IMR-90 (cell line): ENCODE measurements at regions not wholly inside any gene's neighbourhood (a gene's known extent, or its start where the extent isn't known, plus 50 kb on each side); places are given as distances from the start of the nearest gene placed in this dataset.

ENCODE experiments used
- ATAC-seq: fragments of 200-7000 bp; cut with Tn5 transposase; 2 replicates; pipeline ENCODE4 v1.9.1; 2020; ENCODE audit warnings: low read depth, mild to moderate bottlenecking, moderate library complexity
- BruUV-seq: library from RNA; stranded (reverse); fragments of 400-500 nt; replicated peaks from 2 replicates; lab custom pipeline; 2021; lab: Mats Ljungman, UMichigan
- CTCF ChIA-PET: fragments of 300-600 bp; formaldehyde crosslinking; extraction: SDS; loops from one replicate; lab custom pipeline; 2021; ENCODE audit warnings: antibody characterized with exemption; lab: Yijun Ruan, JAX
- POLR2A ChIA-PET: fragments of 300-600 bp; sonication (Branson Sonifier 250); formaldehyde crosslinking; loops from one replicate; lab custom pipeline; 2022; ENCODE audit warnings: antibody characterized with exemption; ENCODE audit not compliant: unreplicated experiment; lab: Charles Lee
- DNase-seq: peaks from one replicate; pipeline ENCODE4 v3.0.0; 2013
- H2AFZ ChIP-seq: replicated peaks from 2 replicates; pipeline ENCODE3; 2013; ENCODE audit warnings: low read length, mild to moderate bottlenecking; ENCODE audit not compliant: poor library complexity
- H2AK5ac ChIP-seq: 2 replicates; pipeline ENCODE4 v1.6.1; 2013; ENCODE audit warnings: low read depth, low read length, inconsistent platforms
- H2AK9ac ChIP-seq: replicated peaks from 2 replicates; pipeline ENCODE3; 2013; ENCODE audit warnings: mild to moderate bottlenecking, low read depth, low read length, moderate library complexity; ENCODE audit not compliant: poor library complexity
- H2BK120ac ChIP-seq: 2 replicates; pipeline ENCODE4 v1.6.1; 2013; ENCODE audit warnings: low read depth, low read length, inconsistent platforms
- H2BK15ac ChIP-seq: 3 replicates; pipeline ENCODE4 v1.6.1; 2013; ENCODE audit warnings: low read depth, low read length, inconsistent platforms
- H2BK20ac ChIP-seq: 2 replicates; pipeline ENCODE4 v1.6.1; 2013; ENCODE audit warnings: low read depth, mild to moderate bottlenecking, inconsistent platforms, low read length, moderate library complexity
- H2BK5ac ChIP-seq: 2 replicates; pipeline ENCODE4 v1.6.1; 2013; ENCODE audit warnings: mild to moderate bottlenecking, low read depth, low read length, inconsistent platforms; ENCODE audit not compliant: poor library complexity, severe bottlenecking
- H3K14ac ChIP-seq: replicated peaks from 2 replicates; pipeline ENCODE4 v1.6.1; 2013; ENCODE audit warnings: low read depth, low read length, inconsistent platforms
- H3K18ac ChIP-seq: 2 replicates; pipeline ENCODE4 v1.6.1; 2013; ENCODE audit warnings: low read depth, low read length, control low read depth
- H3K23ac ChIP-seq: 2 replicates; pipeline ENCODE4 v1.6.1; 2013; ENCODE audit warnings: low read depth, low read length, inconsistent platforms
- H3K27ac ChIP-seq: 2 replicates; pipeline ENCODE4 v1.5.1; 2013; ENCODE audit warnings: mild to moderate bottlenecking, control low read depth, low read length; ENCODE audit not compliant: insufficient read depth
- H3K27me3 ChIP-seq: 2 replicates; pipeline ENCODE4 v1.6.1; 2013; ENCODE audit warnings: low read length; ENCODE audit not compliant: control insufficient read depth, insufficient read depth
- H3K36me3 ChIP-seq: 2 replicates; pipeline ENCODE4 v1.6.1; 2013; ENCODE audit warnings: low read length, mixed read lengths; ENCODE audit not compliant: control insufficient read depth, insufficient read depth
- H3K4ac ChIP-seq: 2 replicates; pipeline ENCODE4 v1.6.1; 2013; ENCODE audit warnings: low read depth, low read length, inconsistent platforms
- H3K4me1 ChIP-seq: 2 replicates; pipeline ENCODE4 v1.6.1; 2013; ENCODE audit warnings: low read length, mixed read lengths; ENCODE audit not compliant: control insufficient read depth, insufficient read depth
- H3K4me2 ChIP-seq: 2 replicates; pipeline ENCODE4 v1.6.1; 2013; ENCODE audit warnings: low read depth, mild to moderate bottlenecking, control low read depth, low read length, moderate library complexity
- H3K4me3 ChIP-seq: 2 replicates; pipeline ENCODE4 v1.5.1; 2013; ENCODE audit warnings: low read depth, mild to moderate bottlenecking, control low read depth, low read length, moderate library complexity; ENCODE audit not compliant: insufficient read depth
- H3K56ac ChIP-seq: 2 replicates; pipeline ENCODE4 v1.6.1; 2013; ENCODE audit warnings: low read length, inconsistent platforms; ENCODE audit not compliant: insufficient read depth; ENCODE audit errors: extremely low read depth
- H3K79me1 ChIP-seq, 2 experiments: 2 replicates each; pipeline ENCODE4 v1.6.1; 2013; ENCODE audit warnings: low read length in 2 of 2, inconsistent platforms in 1 of 2, low read depth in 1 of 2
- H3K9ac ChIP-seq: 2 replicates; pipeline ENCODE4 v1.6.1; 2013; ENCODE audit warnings: low read depth, low read length, control low read depth
- H3K9me1 ChIP-seq: 2 replicates; pipeline ENCODE4 v1.6.1; 2013; ENCODE audit warnings: low read length, inconsistent platforms; ENCODE audit not compliant: insufficient read depth
- H3K9me3 ChIP-seq: 2 replicates; pipeline ENCODE4 v1.6.1; 2013; ENCODE audit warnings: low read length; ENCODE audit not compliant: control insufficient read depth, insufficient read depth
- H4K20me1 ChIP-seq: 2 replicates; pipeline ENCODE4 v1.6.1; 2013; ENCODE audit warnings: low read length, inconsistent platforms; ENCODE audit not compliant: insufficient read depth
- H4K5ac ChIP-seq: 2 replicates; pipeline ENCODE4 v1.6.1; 2013; ENCODE audit warnings: mild to moderate bottlenecking, low read depth, low read length, control low read depth
- H4K8ac ChIP-seq, 2 experiments: 2 replicates each; pipeline ENCODE4 v1.6.1; 2013; ENCODE audit warnings: low read depth in 2 of 2, low read length in 2 of 2, control low read depth in 1 of 2, inconsistent platforms in 1 of 2
- H4K91ac ChIP-seq: 2 replicates; pipeline ENCODE4 v1.6.1; 2013; ENCODE audit warnings: low read depth, low read length, inconsistent platforms; ENCODE audit not compliant: insufficient read depth
- BHLHE40 ChIP-seq: fragments of 150-350 bp; IDR thresholded peaks from 2 replicates; pipeline ENCODE4 v1.6.1; 2016; ENCODE audit warnings: mild to moderate bottlenecking, low read depth, low read length
- CEBPB ChIP-seq: IDR thresholded peaks from 2 replicates; pipeline ENCODE4 v1.6.1; 2012; ENCODE audit warnings: low read depth, low read length, improper control_type of control experiment
- CHD1 ChIP-seq: IDR thresholded peaks from 2 replicates; pipeline ENCODE4 v1.6.1; 2012; ENCODE audit warnings: low read depth, low read length, improper control_type of control experiment
- CTCF ChIP-seq: conservative IDR thresholded peaks from 2 replicates; pipeline ENCODE4 v1.5.1; 2012; ENCODE audit warnings: mild to moderate bottlenecking, low read depth, low read length, improper control_type of control experiment
- ELK1 ChIP-seq: fragments of 150-350 bp; IDR thresholded peaks from 2 replicates; pipeline ENCODE4 v1.6.1; 2016; ENCODE audit warnings: low read depth, mild to moderate bottlenecking, low read length, moderate library complexity, borderline replicate concordance
- FOS ChIP-seq: fragments of 150-350 bp; IDR thresholded peaks from 2 replicates; pipeline ENCODE4 v1.6.1; 2016; ENCODE audit warnings: low read depth, low read length
- MAFK ChIP-seq: IDR thresholded peaks from 2 replicates; pipeline ENCODE4 v1.6.1; 2012; ENCODE audit warnings: low read depth, low read length, improper control_type of control experiment
- MAZ ChIP-seq: IDR thresholded peaks from 2 replicates; pipeline ENCODE4 v1.6.1; 2012; ENCODE audit warnings: low read depth, mild to moderate bottlenecking, low read length, improper control_type of control experiment, moderate library complexity, borderline replicate concordance
- MXI1 ChIP-seq: IDR thresholded peaks from 2 replicates; pipeline ENCODE4 v1.6.1; 2012; ENCODE audit warnings: low read depth, mild to moderate bottlenecking, low read length, moderate library complexity, borderline replicate concordance
- NFE2L2 ChIP-seq: fragments of 150-350 bp; IDR thresholded peaks from 2 replicates; pipeline ENCODE4 v1.6.1; 2016; ENCODE audit warnings: low read depth, mild to moderate bottlenecking, low read length
- POLR2A ChIP-seq: IDR thresholded peaks from 2 replicates; pipeline ENCODE4 v1.6.1; 2012; ENCODE audit warnings: mild to moderate bottlenecking, low read depth, low read length
- RAD21 ChIP-seq: IDR thresholded peaks from 2 replicates; pipeline ENCODE4 v1.6.1; 2012; ENCODE audit warnings: low read length, improper control_type of control experiment
- RCOR1 ChIP-seq: IDR thresholded peaks from 2 replicates; pipeline ENCODE4 v1.6.1; 2012; ENCODE audit warnings: mild to moderate bottlenecking, low read length, improper control_type of control experiment; ENCODE audit not compliant: insufficient replicate concordance
- RFX5 ChIP-seq: IDR thresholded peaks from 2 replicates; pipeline ENCODE4 v1.8.0; 2012; ENCODE audit warnings: low read depth, mild to moderate bottlenecking, low read length, moderate library complexity
- SMC3 ChIP-seq: fragments of 150-350 bp; IDR thresholded peaks from 2 replicates; pipeline ENCODE4 v1.6.1; 2016; ENCODE audit warnings: low read depth, mild to moderate bottlenecking, antibody characterized with exemption, low read length, moderate library complexity
- USF2 ChIP-seq: fragments of 150-350 bp; IDR thresholded peaks from 2 replicates; pipeline ENCODE4 v1.6.1; 2017; ENCODE audit warnings: mild to moderate bottlenecking, antibody characterized with exemption, low read length, low read depth
- WGBS, 2 experiments: methylation state at CpG; one replicate each; pipeline versions ENCODE4 v1.1.5 to v1.1.7; 2013; ENCODE audit warnings: missing lambda C conversion rate in 2 of 2; ENCODE audit not compliant: insufficient read length in 1 of 2; ENCODE audit errors: extremely low coverage in 2 of 2; 5-methylcytosine and 5-hydroxymethylcytosine counted together
- dilution Hi-C: fragments of 300-500 bp; cut with HindIII; formaldehyde crosslinking; loops from one replicate; pipeline ENCODE4 v1.14.3; 2018; ENCODE audit warnings: low sequenced_read_pairs; ENCODE audit not compliant: unreplicated experiment
- in situ Hi-C: fragments of 300-500 bp; cut with MboI; formaldehyde crosslinking; loops from 3 replicates; pipeline ENCODE4 v1.14.3; 2019; ENCODE audit warnings: low sequenced_read_pairs, inconsistent platforms, mixed read lengths
- intact Hi-C: fragments of 100-400 bp; cut with micrococcal nuclease; formaldehyde crosslinking; loops from 2 replicates; pipeline ENCODE4 v1.10.0; 2022

GRCh38 chr2:182550234-182550633 lies 123.4 kb upstream of the PDE1A start:
- intact Hi-C loops, result no loop called here
- H3K4me2 ChIP-seq, result no peak overlapping the region
- dilution Hi-C loops, result no loop called here
- no peak overlapping the region for H3K56ac ChIP-seq
- H2BK20ac ChIP-seq, result no peak overlapping the region
- H3K4me1 ChIP-seq, result peaks cover 3% of the 10 kb centered on the region
- H3K23ac ChIP-seq, result no peak overlapping the region
- no peaks in the 10 kb centered on the region for H3K36me3 ChIP-seq
- no peak overlapping the region for H3K27ac ChIP-seq
- no peaks in the 10 kb centered on the region for H3K9me3 ChIP-seq
- H3K4ac ChIP-seq, result no peak overlapping the region
- no peak overlapping the region for H3K9ac ChIP-seq
- no peak overlapping the region for H2BK15ac ChIP-seq
- POLR2A ChIA-PET, result no interaction called here
- in situ Hi-C loops, result no loop called here
- no CpG with 5 or more reads among the region's 4 CpGs for WGBS, 2 experiments
- H2AK5ac ChIP-seq, result no peak overlapping the region
- no peak overlapping the region for H2BK120ac ChIP-seq
- no peak overlapping the region for H3K14ac ChIP-seq
- ATAC-seq (no peak), DNase-seq (no peak)
- no peak overlapping the region for H4K8ac ChIP-seq
- CTCF ChIA-PET, result no interaction called here
- TF ChIP-seq MAFK (no peak), USF2 (no peak), FOS (no peak), CHD1 (no peak), SMC3 (no peak), RCOR1 (no peak), MXI1 (no peak), RAD21 (no peak), MAZ (no peak), NFE2L2 (no peak), BHLHE40 (no peak), ELK1 (no peak), CEBPB (no peak), CTCF (no peak), RFX5 (no peak), POLR2A (no peak)
- H3K4me3 ChIP-seq, result no peak overlapping the region
- no peaks in the 10 kb centered on the region for H4K20me1 ChIP-seq
- no peak overlapping the region for H2AK9ac ChIP-seq
- no peak overlapping the region for H2AFZ ChIP-seq
- H3K27me3 ChIP-seq, result no peaks in the 10 kb centered on the region
- no TSS peak for BruUV-seq
- H3K79me1 ChIP-seq, result no peaks in the 10 kb centered on the region
- no peak overlapping the region for H4K91ac ChIP-seq
- no peak overlapping the region for H4K5ac ChIP-seq
- H3K18ac ChIP-seq, result no peak overlapping the region
- no peak overlapping the region for H2BK5ac ChIP-seq
- no peaks in the 10 kb centered on the region for H3K9me1 ChIP-seq
